ENCODE measurements at regions not wholly inside any gene's neighbourhood (a gene's known extent, or its start where the extent isn't known, plus 50 kb on each side); places are given as distances from the start of the nearest gene placed in this dataset.

DNA sequence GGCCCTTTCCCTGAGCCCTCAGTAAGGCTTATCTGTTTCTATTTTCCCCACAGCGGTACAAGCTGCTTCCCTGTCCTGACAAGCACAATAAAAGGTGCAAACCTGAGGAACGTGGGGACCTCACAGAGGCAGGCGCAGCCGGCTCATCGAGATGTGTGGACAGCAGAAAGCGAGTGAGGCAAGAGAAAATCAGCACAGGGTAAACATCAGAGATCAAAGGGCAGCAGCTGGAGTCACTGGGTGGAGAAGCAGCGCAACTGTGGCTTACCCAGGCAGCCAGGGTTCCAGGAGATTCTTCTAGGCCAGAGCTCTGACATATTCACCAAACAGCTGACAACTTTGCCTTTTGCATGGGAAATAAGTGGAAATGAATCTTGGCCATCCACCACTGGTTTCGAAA, 212.6 kb downstream of the WDR11 start:
- H3K4me1 Mint-ChIP-seq = no peaks in the 10 kb centered on the region
- ChIA-PET POLR2A (no interaction called here), CTCF (no interaction called here)
- peaks cover 0 to 7% (median 0%) of the 10 kb centered on the region in 3 donors for H3K9me3 ChIP-seq (ENCODE audit: control extremely low read depth in 1 of 3, control insufficient read depth in 2 of 3, insufficient read depth in 1 of 3, low read length in 2 of 3)
- no peak overlapping the region for H3K4me3 ChIP-seq (ENCODE audit: control extremely low read depth in 1 of 5, extremely low read depth in 1 of 5, insufficient read depth in 1 of 5, low read depth in 2 of 5, low read length in 4 of 5)
- no peaks in the 10 kb centered on the region for H4K20me1 ChIP-seq (ENCODE audit: control insufficient read depth, insufficient read depth, low read length, poor library complexity, severe bottlenecking)
- ATAC-seq (ENCODE audit: low read depth) (no peak), DNase-seq (no peak)
- no peaks in the 10 kb centered on the region for H3K4me1 ChIP-seq (ENCODE audit: control insufficient read depth in 2 of 2, insufficient read depth in 2 of 2, low read length in 2 of 2)
- H3K4me3 Mint-ChIP-seq = no peak overlapping the region
- 49% methylated on average over 8 of the region's 8 CpGs for WGBS (ENCODE audit: insufficient coverage)
- H3K9me3 Mint-ChIP-seq (ENCODE audit: insufficient read depth) = peaks cover 3% of the 10 kb centered on the region
- no peak overlapping the region for H3K4me2 ChIP-seq (replicated peaks; ENCODE audit: low read depth, low read length, poor library complexity, severe bottlenecking)
- peaks cover 7% of the 10 kb centered on the region for H3K27me3 Mint-ChIP-seq
- H3K9ac ChIP-seq (ENCODE audit: low read length) = no peak overlapping the region
- H3K27me3 ChIP-seq (replicated peaks in 1 of 4; ENCODE audit: control extremely low read depth in 1 of 4, control insufficient read depth in 3 of 4, insufficient read depth in 4 of 4, low read length in 3 of 4) = peaks cover 0 to 3% (median 0%) of the 10 kb centered on the region in 4 experiments
- H3K27ac Mint-ChIP-seq = no peak overlapping the region
- no peak overlapping the region for H3K27ac ChIP-seq (ENCODE audit: low read length in 2 of 2)
- H2AFZ ChIP-seq (ENCODE audit: insufficient read depth, low read depth, low read length, poor library complexity, severe bottlenecking) = no peak overlapping the region
- H3K36me3 ChIP-seq (replicated peaks in 1 of 2; ENCODE audit: control extremely low read depth in 1 of 2, control insufficient read depth in 1 of 2, extremely low read depth in 1 of 2, insufficient read depth in 2 of 2, low read length in 1 of 2) = no peaks in the 10 kb centered on the region
- TF ChIP-seq EZH2 (IDR thresholded peaks at IDR 0.05; ENCODE audit: borderline replicate concordance, insufficient read depth, low read depth, low read length, poor library complexity, severe bottlenecking) = no peak
- TF ChIP-seq, protein P1, sequence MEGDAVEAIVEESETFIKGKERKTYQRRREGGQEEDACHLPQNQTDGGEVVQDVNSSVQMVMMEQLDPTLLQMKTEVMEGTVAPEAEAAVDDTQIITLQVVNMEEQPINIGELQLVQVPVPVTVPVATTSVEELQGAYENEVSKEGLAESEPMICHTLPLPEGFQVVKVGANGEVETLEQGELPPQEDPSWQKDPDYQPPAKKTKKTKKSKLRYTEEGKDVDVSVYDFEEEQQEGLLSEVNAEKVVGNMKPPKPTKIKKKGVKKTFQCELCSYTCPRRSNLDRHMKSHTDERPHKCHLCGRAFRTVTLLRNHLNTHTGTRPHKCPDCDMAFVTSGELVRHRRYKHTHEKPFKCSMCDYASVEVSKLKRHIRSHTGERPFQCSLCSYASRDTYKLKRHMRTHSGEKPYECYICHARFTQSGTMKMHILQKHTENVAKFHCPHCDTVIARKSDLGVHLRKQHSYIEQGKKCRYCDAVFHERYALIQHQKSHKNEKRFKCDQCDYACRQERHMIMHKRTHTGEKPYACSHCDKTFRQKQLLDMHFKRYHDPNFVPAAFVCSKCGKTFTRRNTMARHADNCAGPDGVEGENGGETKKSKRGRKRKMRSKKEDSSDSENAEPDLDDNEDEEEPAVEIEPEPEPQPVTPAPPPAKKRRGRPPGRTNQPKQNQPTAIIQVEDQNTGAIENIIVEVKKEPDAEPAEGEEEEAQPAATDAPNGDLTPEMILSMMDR (IDR thresholded peaks at IDR 0.05) = no peak
- no peaks in the 10 kb centered on the region for H3K79me2 ChIP-seq (ENCODE audit: control insufficient read depth, insufficient read depth, low read length)
- intact Hi-C loops (cut with micrococcal nuclease) = no loop called here

DNA sequence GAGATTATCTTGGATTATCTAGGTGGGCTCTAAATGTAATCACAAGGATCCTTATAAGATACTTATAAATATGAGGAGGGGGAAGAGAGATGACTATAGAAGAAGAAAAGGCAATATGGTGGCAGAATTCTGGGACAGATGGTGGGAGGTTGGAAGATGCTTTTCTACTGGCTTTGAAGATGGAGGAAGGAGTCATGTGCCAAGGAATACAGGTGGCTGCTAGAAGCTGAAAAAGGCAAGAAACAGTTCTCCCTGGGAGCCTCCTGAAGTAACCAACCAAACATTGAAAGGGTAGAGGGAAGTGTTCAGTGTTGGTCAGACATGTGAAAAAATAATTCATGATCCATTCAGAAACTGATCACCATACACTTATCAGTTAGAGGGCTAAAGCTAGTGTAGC, 213.3 kb downstream of the WDR11 start:
- H3K27me3 ChIP-seq (replicated peaks in 1 of 4; ENCODE audit: control extremely low read depth in 1 of 4, control insufficient read depth in 3 of 4, insufficient read depth in 4 of 4, low read length in 3 of 4) = peaks cover 0 to 3% (median 0%) of the 10 kb centered on the region in 4 experiments
- H3K4me3 ChIP-seq (ENCODE audit: control extremely low read depth in 1 of 5, extremely low read depth in 1 of 5, insufficient read depth in 1 of 5, low read depth in 2 of 5, low read length in 4 of 5) = no peak overlapping the region
- POLR2A ChIA-PET = no interaction called here
- no peaks in the 10 kb centered on the region for H3K79me2 ChIP-seq (ENCODE audit: control insufficient read depth, insufficient read depth, low read length)
- Mint-ChIP-seq H3K9me3 (ENCODE audit: insufficient read depth) (peaks cover 3% of the 10 kb centered on the region), H3K4me1 (no peaks in the 10 kb centered on the region), H3K4me3 (no peak overlapping the region), H3K27me3 (peaks cover 2% of the 10 kb centered on the region), H3K27ac (no peak overlapping the region)
- no peak overlapping the region for H3K9ac ChIP-seq (ENCODE audit: low read length)
- no peaks in the 10 kb centered on the region for H4K20me1 ChIP-seq (ENCODE audit: control insufficient read depth, insufficient read depth, low read length, poor library complexity, severe bottlenecking)
- no peaks in the 10 kb centered on the region for H3K4me1 ChIP-seq (ENCODE audit: control insufficient read depth in 2 of 2, insufficient read depth in 2 of 2, low read length in 2 of 2)
- peaks cover 0 to 6% (median 0%) of the 10 kb centered on the region in 3 donors for H3K9me3 ChIP-seq (ENCODE audit: control extremely low read depth in 1 of 3, control insufficient read depth in 2 of 3, insufficient read depth in 1 of 3, low read length in 2 of 3)
- CTCF ChIA-PET = no interaction called here
- no peak for ATAC-seq (ENCODE audit: low read depth)
- no peak overlapping the region for H2AFZ ChIP-seq (ENCODE audit: insufficient read depth, low read depth, low read length, poor library complexity, severe bottlenecking)
- no peak for DNase-seq
- TF ChIP-seq, protein P1 (IDR thresholded peaks at IDR 0.05) = no peak
- no peak for TF ChIP-seq EZH2 (IDR thresholded peaks at IDR 0.05; ENCODE audit: borderline replicate concordance, insufficient read depth, low read depth, low read length, poor library complexity, severe bottlenecking)
- H3K4me2 ChIP-seq (replicated peaks; ENCODE audit: low read depth, low read length, poor library complexity, severe bottlenecking) = no peak overlapping the region
- intact Hi-C loops (cut with micrococcal nuclease) = no loop called here
- H3K27ac ChIP-seq (ENCODE audit: low read length in 2 of 2) = no peak overlapping the region
- H3K36me3 ChIP-seq (replicated peaks in 1 of 2; ENCODE audit: control extremely low read depth in 1 of 2, control insufficient read depth in 1 of 2, extremely low read depth in 1 of 2, insufficient read depth in 2 of 2, low read length in 1 of 2) = no peaks in the 10 kb centered on the region

Data from B cell (primary cell).